GM21515 (cell line): ENCODE measurements at regions not wholly inside any gene's neighbourhood (a gene's known extent, or its start where the extent isn't known, plus 50 kb on each side); places are given as distances from the start of the nearest gene placed in this dataset.
"Not testable (repeated sequence)": the region's sequence is repeated elsewhere in the genome, so short reads cannot be mapped to it uniquely, and the experiment has no call there.

ENCODE experiments used
- ATAC-seq: cut with Tn5 transposase; IDR thresholded peaks from one replicate; pipeline ENCODE4 v1.9.1; 2021; ENCODE audit not compliant: unreplicated experiment

DNA sequence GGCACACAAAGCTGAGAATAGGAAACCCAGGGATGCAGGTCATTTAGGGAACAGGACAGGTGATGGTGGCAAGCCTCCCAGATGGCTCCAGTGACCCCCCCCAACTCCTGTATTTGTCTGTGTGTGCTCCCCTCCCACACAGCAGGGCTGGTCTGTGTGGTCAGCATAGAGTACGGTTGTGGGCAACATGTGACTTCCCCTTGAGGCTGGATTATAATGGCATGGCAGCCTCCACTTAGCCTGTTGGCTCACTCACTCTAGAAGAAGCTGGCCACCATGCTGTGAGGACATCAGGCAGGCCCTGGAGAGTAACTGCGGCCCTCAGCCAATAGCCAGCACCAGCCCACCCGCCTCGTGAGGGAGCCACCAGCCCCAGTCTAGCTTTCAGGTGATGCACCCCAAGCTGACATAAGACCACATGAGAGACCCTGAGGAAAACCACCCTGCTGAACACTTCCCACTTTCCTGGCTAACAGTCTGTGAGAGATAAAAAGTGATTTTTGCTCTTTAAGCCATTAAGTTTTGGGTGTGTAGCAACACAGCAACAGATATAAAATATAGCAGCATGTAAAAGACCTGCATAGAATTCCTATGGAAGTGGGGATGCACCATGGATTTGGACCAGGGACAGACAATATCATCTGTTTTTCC, 151.3 kb downstream of the LAT start:
- ATAC-seq = not testable (repeated sequence)

DNA sequence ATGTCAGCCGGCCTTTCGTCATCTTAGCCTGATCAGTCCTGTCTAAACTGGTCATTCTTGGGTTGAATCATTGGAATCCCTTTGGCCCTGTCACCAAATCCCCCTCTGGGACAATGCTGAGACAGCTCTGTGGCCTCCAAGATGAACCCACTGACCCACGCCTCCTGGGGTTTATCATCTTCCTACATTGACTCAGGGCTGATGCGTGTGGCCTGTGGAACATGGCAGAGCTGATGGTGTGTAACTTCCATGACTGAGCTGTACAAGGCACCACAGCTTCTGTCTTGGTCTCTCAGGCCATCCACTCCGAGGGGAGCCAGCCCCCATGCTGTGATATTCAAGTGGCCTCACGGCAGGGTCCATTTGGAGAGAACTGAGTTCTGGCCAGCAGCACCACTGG, 150.2 kb downstream of the LAT start:
- not testable (repeated sequence) for ATAC-seq

DNA sequence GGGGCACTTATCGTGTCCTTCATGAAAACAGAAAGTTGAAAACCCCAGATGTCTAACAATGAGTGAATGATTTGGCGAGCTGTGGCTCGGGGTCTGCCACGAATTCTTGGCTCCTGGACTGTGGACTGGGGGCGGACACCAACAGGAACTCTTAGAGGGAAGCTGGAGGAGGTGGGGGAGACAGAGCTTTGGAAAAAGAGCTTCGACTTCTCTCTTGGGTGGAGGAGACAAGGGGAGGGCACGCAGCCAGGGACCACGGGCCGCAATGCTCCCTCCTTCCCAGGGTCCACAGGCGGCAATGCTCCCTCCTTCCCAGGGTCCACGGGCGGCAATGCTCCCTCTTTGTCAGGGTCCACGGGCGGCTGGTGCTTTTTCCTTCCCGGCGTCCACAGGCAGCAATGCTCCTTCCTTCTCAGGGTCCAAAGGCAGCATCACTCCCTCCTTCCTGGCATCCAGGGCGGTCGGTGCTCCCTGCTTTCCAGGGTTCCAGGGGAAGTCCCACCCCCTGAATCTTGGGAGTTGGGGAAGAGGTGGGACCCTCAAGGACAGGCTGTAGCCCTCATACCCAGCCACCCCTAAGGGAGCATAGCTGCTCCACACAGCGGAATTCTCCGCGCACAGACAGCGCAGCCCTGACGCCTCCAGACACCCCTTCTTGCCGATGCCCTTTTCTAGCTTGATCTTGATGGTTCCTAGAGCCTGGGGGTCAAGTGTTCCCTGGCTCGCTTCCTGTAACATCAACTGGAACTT, 149.0 kb downstream of the LAT start:
- ATAC-seq = not testable (repeated sequence)

DNA sequence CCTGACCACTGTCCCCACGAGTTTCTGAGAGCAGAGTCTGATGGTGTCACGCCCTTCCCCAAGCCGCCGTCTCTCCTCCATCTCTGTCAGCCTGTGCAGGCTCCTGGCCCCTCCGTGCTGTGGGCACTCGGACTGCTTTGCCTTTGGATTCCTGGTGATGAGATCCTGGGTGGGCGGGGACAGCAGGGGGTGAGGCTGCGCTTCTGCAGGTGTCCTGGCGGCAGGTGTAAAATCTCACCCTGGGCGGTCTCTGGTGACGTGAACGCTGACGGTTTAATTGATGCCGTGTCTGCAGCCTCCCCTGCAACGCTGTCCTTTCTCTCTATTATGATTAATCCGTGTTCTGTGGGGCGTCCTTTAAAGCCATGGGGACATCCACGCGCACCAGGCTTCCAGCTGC, 148.0 kb downstream of the LAT start:
- not testable (repeated sequence) for ATAC-seq

DNA sequence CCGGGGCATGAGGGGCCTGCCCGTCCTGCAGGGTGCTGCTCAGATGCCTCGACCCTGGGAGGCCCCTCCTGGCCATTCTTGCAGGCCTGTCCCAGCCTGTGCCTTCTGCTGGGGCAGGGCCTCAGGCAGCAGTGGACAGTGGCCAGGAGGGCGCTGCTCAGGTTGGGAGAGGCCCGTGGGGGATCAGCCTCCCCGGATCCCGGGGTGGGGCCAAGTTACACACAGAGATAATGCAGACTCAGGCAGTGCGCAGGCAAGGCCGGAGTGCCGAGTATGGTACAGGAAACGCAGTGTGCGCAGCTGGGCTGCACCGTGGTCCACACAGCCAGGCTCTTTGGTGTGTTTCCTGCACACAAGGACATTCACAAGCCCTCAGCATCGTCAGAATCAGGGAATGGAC, 147.6 kb downstream of the LAT start:
- not testable (repeated sequence) for ATAC-seq

DNA sequence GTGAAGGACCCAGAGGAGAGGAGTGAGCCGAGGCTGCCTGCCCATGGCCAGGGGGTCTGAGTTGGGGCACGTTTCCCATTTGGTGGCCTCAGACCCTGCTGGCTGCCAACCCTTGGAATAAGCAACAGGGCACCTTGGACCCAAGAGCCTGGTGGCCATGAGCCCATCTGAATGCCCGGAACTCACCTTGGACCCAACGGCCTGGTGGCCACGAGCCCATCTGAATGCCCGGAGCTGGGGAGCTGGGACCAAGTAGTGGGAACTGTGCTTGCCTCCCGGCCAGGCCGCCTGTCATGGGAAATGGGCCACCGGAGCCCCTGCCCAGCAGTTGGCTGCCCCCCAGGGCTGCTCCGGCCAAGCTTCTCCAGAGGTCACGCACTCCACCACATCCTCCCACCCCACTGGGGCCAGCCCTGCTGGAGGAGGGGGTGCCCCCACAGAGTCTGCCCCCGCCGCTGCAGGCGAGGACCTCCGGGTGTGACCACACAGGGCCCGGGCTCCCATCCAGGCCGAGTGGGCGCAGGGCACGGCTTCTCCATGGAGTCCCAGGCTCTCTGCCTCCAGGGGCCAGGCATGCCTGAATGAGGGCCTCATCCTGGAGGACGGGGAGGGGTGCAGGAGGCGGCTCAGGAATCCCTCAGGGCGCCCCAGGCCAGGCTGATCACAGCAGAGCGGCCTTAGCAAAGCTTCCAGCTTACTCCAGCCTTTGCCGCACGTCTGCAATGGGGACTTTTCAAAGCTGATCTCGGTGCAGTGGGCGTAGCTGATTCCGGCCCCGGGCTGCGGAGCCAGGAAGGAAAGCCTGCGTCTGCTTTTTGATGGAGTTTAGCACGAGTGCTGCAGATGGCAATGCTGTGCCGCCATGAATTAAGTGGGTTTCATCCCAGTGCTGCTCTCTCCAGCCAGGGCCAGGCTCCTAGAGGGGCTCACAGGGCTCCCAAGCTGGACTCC, 146.3 kb downstream of the LAT start:
- ATAC-seq = not testable (repeated sequence)

DNA sequence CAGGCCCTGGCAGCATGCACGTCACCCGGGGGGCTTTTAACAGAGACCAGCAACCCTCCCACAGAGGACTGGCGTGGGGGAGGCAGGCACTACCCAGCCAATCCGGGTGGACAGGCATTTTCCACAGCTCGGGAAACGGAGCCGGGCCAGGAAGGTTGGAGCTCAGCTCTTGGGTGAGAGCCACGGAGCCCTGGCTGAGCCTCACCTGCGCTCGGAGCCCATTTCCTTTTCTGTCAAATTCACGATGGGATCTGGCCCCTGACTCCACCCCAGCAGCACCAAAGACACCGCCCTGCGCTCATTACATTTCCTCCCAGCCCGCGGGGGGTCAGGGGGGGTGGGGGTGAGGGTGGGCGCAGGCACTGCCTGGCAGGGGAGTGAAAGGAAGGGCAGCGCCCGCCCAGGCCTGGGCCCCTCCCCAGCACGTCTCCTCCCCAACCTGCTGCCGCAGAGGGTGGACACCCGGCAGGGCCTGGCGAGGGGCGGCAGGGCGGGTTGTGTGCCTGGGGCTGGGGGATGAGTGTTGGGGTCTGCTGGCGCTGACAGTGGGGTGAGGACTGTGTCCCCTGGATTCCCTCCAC, 145.4 kb downstream of the LAT start:
- not testable (repeated sequence) for ATAC-seq

DNA sequence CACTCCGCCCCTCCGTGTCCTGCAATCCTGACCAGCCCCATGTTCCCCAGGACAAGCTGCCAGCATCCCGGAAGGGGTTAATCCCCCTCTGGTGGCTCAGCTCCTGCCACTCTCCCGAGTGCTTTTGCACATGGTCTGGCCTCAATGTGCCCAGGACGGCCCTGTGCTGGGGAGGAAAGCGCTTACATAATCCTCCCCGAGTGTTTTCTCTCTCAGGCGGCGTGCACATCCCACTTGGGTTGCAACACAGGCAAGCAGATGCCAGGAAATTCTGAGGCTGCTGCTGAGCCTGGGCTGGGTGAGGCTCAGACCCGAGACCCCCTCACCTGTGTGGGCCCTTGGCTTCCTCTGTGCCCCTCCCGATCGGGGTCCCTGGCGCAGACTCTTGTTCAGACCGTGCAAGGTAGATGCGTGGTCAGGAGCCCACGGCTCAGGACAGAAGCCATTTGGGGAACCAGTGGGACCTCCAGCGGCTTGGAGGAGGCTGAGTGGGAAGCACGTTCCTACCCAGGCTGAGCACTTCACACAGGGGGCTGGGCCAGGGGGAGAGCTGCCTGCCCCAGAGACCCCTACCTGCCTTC, 144.7 kb downstream of the LAT start:
- ATAC-seq = not testable (repeated sequence)

DNA sequence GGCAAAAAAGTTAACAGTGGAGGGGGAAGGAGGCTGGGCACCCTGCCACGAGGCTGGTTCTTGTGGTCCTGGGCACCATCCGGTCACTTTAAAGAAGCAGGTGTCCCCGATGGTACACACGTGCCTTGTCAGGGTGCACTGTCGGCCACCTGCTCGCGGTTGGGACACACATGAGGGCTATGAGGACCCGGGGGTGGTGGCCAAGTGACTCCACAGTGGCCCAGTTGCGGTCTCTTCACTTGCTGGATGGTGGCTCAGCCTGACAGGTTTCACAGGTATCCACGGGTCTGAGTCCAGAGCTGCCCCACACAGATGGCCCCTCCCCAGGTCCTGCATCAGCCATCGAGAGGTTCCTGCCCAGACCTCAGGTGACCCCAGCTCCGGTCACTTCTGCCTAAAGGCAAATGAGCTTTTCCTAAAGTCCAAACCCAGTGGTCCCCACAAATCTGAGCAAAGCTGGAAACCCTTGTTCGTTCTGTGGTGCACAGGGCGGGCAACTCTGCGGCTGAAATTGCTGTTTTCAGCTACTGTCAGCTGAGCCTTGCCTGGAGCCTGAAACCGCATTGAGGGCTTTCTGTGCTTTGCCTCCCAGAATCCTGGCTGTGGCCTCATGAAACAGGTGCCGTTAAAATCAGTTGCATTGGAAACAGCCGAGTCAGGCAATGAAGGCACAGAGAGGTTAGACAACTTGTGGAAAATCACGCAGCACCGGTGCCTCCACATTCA, 144.0 kb downstream of the LAT start:
- not testable (repeated sequence) for ATAC-seq

DNA sequence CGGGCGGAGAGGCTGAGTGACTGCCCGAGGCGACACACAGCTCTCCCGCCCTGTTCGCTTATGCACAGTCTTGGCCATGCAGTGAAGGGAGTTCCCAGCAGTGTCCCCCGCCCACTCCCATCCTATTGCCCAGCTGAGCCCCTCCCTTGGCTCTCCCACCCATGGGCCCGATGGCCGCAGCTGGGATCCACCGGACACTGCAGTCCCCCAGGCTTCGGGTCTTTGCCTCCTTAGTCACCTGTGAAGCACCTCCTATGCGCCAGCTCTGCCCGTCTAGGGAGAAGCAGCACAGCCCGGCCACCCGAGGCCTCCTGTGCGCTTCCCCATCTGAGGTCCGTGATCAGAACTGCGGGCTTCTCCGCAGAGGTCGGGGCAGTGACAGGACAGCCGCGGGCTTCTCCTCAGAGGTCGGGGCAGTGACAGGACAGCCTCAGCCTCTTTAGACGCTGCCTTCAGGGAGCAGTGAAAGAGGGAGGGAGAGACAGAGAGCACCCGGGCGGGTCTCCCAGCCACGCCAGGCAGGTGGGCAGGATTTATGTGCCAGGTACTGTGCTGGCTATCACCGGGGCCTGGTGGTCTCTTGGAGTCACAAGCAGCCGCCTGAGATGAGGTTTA, 143.1 kb downstream of the LAT start:
- not testable (repeated sequence) for ATAC-seq

DNA sequence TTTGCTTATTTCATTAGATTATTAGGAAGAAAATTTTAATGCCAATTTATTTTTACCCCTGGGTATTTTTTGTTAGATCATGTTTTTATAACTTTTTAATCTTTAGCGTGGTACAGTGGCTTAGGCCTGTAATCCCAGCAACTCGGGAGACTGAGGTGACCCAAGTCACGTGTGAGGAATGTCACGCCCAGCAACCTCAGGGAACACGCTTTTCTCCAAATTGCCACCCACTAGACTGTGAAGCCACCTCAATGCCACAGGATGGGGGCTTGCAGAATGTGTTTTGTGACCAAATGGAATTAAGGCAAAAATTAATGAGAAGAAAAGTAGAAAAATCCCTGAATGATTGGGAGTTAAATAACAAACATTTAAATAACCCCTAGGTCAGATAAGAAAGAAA, 141.8 kb downstream of the LAT start:
- no peak for ATAC-seq

DNA sequence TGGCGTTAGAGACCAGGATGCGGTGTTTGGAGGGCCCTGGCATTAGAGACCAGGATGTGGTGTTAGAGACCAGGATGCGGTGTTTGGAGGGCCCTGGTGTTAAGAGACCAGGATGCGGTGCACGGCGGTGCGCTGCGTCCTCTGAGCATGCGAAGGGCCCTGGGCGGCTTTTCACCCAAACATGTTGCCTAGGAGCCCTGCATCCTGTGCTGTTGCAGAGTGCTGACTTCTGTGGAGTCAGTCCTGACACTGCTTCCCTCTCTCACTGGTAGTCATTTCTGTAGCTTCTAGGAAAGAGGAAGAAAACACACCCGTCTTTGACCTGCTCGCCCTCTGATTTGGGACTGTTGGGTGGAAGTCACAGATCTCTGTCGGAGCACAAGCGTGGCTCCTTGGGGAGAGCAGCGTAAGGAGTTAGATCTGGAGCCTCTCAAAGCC, 141.2 kb downstream of the LAT start:
- no peak for ATAC-seq

DNA sequence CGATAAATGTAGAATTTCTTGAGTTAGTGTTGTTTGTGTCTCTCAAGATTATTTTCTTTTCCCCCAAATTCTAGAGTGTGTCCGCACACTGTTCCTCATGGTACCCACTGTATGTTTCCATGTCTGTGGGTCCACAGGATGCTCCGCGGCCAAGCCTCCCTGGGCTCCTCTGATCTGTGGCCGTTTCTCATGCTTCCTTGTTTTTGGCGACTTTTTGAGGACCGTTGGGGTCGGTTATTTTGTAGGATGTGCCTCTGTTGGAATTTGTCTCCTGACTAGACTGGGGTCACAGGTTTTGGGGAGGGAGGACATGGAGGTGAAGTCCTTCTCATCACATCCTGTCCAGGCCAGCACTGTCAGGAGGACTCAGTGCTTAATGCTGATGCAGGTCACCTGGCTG, 140.0 kb downstream of the LAT start:
- no peak for ATAC-seq

DNA sequence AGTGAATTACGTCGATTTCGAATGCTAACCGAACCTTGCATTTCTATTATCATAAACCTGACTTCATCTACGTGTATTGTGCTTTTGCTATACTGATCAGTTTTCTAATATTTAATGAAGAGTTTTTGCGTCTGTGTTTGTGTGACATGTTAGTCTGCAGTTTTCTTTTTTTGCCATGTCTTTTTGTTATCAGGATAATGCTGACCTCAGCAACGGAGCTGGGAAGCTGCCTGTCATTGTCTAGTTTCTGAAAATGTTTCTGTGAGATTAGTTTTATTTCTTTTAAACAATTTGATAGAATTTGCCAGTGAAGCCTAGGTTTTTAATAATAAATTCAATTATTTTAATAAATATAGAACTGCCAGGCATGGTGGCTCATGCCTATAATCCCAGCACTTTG, 139.3 kb downstream of the LAT start:
- not testable (repeated sequence) for ATAC-seq

DNA sequence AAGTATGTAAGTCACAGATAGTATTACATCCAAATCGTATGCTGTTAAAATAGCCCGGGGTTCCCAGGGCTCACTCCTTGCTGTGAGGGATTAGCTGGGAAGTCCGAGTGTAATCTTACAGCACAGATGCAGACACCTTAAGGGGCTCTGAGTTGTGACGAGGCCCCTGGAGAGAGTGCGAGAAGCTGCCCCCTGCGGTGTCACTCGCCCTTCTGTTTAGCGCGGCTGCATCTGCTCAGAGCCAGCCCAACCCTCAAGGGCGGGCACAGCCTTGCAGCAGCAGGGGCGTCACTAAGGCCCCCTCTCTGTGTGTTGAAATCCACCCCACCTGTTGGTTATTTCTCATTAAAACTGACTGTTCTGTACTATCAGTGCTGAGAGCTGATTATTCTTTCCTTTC, 135.8 kb downstream of the LAT start:
- ATAC-seq = not testable (repeated sequence)

DNA sequence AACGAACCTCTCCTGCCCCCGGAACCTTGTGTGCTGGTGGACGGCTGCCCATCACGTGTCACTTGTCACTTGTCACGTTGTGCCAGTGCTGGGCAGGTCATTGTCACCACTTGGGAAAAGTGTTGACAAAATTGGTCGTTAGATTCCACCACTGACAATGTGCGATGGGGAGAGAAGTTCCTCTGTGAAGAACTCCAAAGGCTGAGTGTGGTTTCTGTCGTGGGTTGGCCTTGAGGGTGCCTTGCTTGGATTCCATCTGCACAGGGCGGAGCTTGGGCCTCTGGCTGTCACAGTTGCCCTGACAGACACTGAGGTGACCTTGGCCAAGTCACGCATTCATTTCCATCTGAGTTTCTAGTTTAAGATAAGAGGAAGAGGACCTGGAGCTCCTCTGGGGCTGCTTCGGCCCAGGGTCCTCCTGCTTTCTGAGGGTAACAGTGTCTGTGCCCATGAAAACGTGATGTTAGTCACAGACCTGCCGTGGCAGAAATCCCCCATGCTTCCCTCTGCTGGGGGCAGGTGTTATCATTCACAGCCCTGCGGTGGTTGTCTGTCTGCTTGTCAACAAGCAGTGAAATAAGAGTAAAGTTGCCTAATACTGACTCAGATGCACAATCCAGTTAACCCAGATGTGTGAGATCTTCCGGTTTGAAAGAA, 133.6 kb downstream of the LAT start:
- ATAC-seq = not testable (repeated sequence)

DNA sequence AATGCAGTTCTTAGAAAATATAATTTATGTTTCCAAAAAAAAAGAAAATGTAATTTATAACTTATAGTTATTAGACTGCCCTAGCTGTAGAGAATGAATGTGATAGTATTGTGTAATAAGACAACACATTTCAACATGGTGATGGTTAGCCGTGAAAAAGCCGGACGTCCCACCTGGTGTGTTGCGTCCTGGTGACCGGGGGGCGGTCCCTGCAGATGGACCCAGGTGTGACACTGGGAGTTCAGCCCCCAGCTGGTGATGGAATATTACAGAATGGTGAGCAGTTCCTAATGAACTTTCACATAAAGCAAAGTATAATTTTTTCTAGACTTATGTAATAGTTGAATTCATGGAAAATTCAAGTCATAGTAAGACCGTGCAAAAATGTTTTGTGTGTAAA, 132.8 kb downstream of the LAT start:
- ATAC-seq = no peak

DNA sequence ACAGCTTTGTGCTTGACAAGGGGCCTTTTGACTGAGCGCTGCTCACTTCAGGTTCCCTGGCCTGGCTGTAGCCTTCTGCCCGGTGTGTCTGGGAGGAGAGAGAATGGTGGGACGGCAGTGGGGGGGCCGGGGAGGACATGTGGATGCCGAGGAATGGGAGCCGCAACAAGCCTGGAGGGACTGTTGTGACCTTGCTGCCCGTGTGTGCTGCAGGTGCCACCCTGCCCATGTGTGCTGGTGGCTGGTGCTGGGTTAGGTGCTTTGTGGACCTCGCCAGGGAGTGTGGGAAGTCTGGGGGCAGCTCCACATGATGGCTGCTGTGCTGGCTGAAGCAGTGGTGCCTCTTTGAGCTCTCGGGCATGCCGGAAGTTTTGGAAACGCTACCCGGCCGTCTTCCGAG, 132.1 kb downstream of the LAT start:
- ATAC-seq = no peak

DNA sequence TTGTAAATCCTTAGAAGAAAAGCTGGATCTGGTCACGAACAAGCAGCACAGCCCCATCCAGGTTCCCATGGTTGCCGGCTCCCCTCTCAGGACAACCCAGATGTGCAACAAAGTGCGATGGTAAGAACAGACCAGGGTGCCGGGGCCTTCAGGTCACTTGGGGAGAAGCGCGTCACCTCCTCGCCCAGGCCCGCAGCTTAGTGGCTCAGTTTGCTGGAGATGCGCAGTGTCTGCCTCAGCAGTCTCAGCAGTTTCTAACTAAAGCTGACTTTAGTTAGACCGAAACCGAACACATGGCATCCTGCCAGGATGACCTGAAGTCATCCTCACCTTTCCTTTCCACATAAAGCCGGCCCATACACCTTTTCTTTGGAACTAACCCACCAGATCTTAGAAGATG, 131.4 kb downstream of the LAT start:
- ATAC-seq = not testable (repeated sequence)
